B cell (primary cell): ENCODE measurements at regions not wholly inside any gene's neighbourhood (a gene's known extent, or its start where the extent isn't known, plus 50 kb on each side); places are given as distances from the start of the nearest gene placed in this dataset.

Experiments
- EZH2 ChIP-seq: IDR thresholded peaks from 2 replicates; pipeline ENCODE4 v1.6.1; 2012; ENCODE audit warnings: borderline replicate concordance, low read depth, mild to moderate bottlenecking, moderate library complexity, low read length; ENCODE audit not compliant: insufficient read depth, poor library complexity, severe bottlenecking
- TF ChIP-seq, protein P1 (sequence below): fragments of 200-600 bp; IDR thresholded peaks from one replicate; pipeline ENCODE4 v1.8.0; 2022; ENCODE audit warnings: antibody characterized with exemption, mild to moderate bottlenecking

DNA sequence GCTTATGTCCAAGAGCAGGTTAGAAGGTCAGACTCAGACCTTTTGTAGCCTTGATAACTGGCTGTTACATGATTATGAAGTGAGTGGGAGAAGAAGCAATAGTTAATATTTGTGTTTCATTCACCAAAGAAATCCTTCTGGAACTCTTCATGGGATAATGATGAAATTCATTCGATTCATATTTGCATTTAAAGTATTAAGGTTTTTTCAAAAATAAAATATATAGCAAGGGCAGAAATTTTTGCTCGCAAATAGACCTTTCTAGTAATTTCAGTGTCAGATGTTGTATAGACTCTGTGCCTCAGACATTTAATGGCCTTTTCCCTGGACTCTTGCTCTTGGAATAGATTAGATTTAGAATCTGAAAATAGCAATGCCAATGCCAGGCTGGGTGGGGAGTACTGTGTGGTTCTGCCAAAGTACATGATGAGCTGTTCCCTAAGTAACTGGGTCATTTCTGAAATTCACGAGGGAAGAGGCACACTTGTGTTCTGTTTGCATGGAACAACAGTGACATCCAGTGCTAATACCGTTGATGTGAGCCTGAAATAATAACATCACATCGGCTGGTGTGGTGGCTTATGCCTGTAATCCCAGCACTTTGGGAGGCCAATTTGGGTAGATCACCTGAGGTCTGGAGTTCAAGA lies 119.2 kb downstream of the MBL2 start:
- TF ChIP-seq, protein P1, sequence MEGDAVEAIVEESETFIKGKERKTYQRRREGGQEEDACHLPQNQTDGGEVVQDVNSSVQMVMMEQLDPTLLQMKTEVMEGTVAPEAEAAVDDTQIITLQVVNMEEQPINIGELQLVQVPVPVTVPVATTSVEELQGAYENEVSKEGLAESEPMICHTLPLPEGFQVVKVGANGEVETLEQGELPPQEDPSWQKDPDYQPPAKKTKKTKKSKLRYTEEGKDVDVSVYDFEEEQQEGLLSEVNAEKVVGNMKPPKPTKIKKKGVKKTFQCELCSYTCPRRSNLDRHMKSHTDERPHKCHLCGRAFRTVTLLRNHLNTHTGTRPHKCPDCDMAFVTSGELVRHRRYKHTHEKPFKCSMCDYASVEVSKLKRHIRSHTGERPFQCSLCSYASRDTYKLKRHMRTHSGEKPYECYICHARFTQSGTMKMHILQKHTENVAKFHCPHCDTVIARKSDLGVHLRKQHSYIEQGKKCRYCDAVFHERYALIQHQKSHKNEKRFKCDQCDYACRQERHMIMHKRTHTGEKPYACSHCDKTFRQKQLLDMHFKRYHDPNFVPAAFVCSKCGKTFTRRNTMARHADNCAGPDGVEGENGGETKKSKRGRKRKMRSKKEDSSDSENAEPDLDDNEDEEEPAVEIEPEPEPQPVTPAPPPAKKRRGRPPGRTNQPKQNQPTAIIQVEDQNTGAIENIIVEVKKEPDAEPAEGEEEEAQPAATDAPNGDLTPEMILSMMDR, result no peak
- no peak for TF ChIP-seq EZH2
